ENCODE measurements at regions not wholly inside any gene's neighbourhood (a gene's known extent, or its start where the extent isn't known, plus 50 kb on each side); places are given as distances from the start of the nearest gene placed in this dataset.
"Not testable (repeated sequence)": the region's sequence is repeated elsewhere in the genome, so short reads cannot be mapped to it uniquely, and the experiment has no call there.

DNA sequence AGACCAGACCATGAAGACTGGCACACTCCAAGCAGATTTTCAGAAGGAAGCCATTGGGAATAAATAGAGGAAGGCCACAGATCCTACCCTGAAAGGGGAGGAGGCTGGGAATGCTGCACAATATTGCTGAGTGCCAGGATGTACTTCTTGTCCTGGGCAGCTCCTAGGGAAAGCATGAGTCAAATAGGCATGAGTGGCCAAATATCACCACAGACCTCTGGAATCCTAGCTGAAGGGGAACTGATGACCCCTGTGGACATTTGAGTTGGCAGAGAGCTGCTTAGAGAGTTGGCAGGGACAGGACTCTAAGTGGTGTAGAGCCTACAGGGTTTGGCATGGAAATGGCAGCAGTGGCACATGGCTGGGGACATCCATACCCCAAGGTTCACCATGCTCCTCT is 234.3 kb upstream of the TRPC4 start:
- no peak overlapping the region for H3K27ac Mint-ChIP-seq
- CTCF ChIA-PET: no interaction called here
- H3K4me3 Mint-ChIP-seq: no peak overlapping the region
- no peaks in the 10 kb centered on the region for H3K4me1 Mint-ChIP-seq
- no peaks in the 10 kb centered on the region for H3K36me3 Mint-ChIP-seq (ENCODE audit: low read depth)
- H3K27me3 Mint-ChIP-seq: no peaks in the 10 kb centered on the region
- peaks cover 5% of the 10 kb centered on the region for H3K9me3 Mint-ChIP-seq
- DNase-seq: no peak
- POLR2A ChIA-PET: interaction anchor here (0.6 kb wide), 1 partner anchor 195 kb away, joined by 3 read pairs; no protein-coding TSS in a partner anchor

DNA sequence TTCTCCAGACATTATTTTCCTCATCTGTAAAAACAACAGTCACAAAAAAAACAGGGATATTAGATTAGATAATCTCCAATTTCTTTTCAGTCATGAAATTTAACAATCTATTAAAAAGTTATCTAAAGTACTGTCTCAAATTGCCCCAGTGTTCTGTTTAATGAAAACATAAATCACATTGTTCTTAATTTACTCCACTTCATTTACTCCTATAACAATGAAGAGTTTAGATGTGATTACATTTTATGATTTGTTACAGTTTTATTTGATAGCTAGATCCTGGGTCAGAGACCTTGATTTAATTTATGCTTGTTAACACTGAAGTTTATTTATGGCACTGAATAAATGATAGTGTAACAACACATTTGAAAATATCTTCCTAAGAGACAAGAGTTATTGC is 230.2 kb upstream of the TRPC4 start:
- ChIA-PET POLR2A (no interaction called here), CTCF (no interaction called here)
- Mint-ChIP-seq H3K4me3 (no peak overlapping the region), H3K9me3 (peaks cover 2% of the 10 kb centered on the region), H3K27ac (no peak overlapping the region), H3K36me3 (ENCODE audit: low read depth) (no peaks in the 10 kb centered on the region), H3K4me1 (no peaks in the 10 kb centered on the region), H3K27me3 (no peaks in the 10 kb centered on the region)
- DNase-seq: no peak

DNA sequence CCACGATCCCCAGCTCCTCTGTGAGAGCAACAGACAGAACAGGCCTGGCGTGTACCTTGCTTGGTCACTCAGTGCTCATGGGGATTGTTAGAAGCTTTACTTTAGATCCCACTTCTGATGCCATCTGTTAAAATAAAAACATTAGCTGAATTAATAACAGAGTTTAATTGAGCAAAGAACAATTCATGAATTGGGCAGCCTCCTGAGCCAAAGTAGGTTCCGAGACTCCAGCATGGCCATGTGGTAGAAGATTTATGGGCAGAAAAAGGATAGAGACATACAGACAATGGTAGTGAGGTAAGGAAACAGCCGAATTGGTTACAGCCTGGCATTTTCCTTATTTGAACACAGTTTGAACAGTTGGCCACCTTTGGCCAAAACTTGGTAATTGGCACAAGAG is 223.9 kb upstream of the TRPC4 start:
- peaks cover 2% of the 10 kb centered on the region for H3K9me3 Mint-ChIP-seq
- H3K27me3 Mint-ChIP-seq: no peaks in the 10 kb centered on the region
- DNase-seq: no peak
- no peak overlapping the region for H3K4me3 Mint-ChIP-seq
- H3K27ac Mint-ChIP-seq: no peak overlapping the region
- CTCF ChIA-PET: no interaction called here
- no peaks in the 10 kb centered on the region for H3K4me1 Mint-ChIP-seq
- POLR2A ChIA-PET: no interaction called here
- H3K36me3 Mint-ChIP-seq (ENCODE audit: low read depth): no peaks in the 10 kb centered on the region

DNA sequence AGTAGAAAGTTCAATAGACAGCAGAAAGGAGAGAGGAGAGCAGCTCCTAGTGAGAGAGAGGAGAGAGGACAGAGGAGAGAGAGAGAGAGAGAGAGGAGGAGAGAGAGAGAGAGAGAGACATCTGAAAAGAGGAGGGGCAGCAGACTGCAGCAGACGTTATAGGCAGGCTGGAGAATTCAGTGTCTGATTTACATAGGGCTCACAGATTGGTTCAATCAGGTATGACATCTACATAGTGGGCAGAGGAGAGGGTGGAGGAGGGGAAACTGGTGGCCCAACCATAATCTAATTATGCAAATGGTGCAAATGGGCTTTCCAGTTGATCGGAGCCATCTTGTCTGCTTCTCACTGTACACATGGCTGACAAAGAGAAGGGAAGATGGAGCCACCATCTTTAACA is 221.3 kb upstream of the TRPC4 start:
- DNase-seq: no peak
- H3K4me3 Mint-ChIP-seq: no peak overlapping the region
- ChIA-PET POLR2A (no interaction called here), CTCF (no interaction called here)
- no peaks in the 10 kb centered on the region for H3K4me1 Mint-ChIP-seq
- H3K9me3 Mint-ChIP-seq: peaks cover 5% of the 10 kb centered on the region
- no peak overlapping the region for H3K27ac Mint-ChIP-seq
- H3K27me3 Mint-ChIP-seq: no peaks in the 10 kb centered on the region
- no peaks in the 10 kb centered on the region for H3K36me3 Mint-ChIP-seq (ENCODE audit: low read depth)

DNA sequence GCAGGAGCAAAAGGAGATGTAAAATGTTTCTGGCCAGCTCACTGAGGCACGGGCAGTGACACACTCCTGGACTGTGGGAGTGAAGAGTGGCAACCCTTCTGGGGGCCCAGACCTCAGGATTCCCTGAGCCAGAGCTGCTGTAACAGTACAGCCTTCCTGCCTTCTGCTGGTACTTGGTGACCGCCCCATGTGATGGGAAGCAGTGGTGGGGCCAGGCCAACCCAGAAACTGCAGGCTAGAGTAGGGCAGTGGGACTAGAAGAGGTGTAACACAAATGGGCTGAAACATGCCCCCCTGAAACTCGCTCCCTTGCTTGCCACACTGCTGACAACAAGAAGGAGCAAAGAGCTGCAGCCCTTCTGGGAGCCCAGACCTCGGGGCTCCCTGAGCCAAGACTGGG is 217.1 kb upstream of the TRPC4 start:
- H3K9me3 Mint-ChIP-seq: peaks cover 8% of the 10 kb centered on the region
- no peaks in the 10 kb centered on the region for H3K36me3 Mint-ChIP-seq (ENCODE audit: low read depth)
- no peaks in the 10 kb centered on the region for H3K4me1 Mint-ChIP-seq
- POLR2A ChIA-PET: no interaction called here
- no peak overlapping the region for H3K4me3 Mint-ChIP-seq
- H3K27me3 Mint-ChIP-seq: no peaks in the 10 kb centered on the region
- no peak overlapping the region for H3K27ac Mint-ChIP-seq
- CTCF ChIA-PET: no interaction called here
- no peak for DNase-seq

DNA sequence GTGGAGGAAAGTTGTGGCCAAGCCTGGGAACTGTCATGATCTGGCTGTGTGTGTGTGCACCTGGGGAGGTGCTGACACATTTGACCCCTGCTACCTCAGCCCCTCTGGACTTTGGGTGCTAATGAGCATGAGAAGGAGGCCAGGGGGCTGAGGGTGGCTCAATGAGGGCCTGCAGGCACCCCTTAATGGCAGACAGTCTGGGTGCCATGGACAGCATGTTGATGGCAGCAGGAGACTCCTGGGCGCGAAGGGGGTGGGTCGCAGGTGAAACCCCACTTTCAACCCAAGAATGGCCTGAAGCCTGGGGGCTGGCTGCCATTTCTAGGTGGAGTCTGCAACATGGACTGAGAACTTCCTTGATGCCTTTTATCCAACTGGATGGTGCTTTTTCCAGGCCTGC is 216.4 kb upstream of the TRPC4 start:
- no peak overlapping the region for H3K27ac Mint-ChIP-seq
- H3K27me3 Mint-ChIP-seq: no peaks in the 10 kb centered on the region
- DNase-seq: no peak
- H3K9me3 Mint-ChIP-seq: peaks cover 9% of the 10 kb centered on the region
- no peaks in the 10 kb centered on the region for H3K36me3 Mint-ChIP-seq (ENCODE audit: low read depth)
- H3K4me3 Mint-ChIP-seq: no peak overlapping the region
- ChIA-PET CTCF (no interaction called here), POLR2A (no interaction called here)
- no peaks in the 10 kb centered on the region for H3K4me1 Mint-ChIP-seq

DNA sequence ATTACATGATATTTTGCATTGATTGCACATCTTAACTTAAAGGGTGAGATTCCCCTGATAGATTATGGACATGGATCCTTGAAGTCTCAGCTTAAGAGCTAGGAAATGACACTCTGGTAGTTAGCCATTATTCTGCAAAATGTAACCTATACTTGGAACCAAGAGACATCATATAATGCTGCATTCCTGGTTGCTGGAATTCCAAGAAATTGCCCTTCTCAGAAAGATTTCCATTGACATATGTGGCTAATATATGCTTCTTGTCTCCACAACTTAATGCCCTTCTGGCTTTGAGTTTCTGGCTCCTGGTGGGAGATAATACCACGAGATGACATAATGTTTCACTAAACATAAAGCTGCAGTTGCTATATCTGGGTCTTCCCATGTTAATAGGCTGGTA is 204.4 kb upstream of the TRPC4 start:
- CTCF ChIA-PET: no interaction called here
- Mint-ChIP-seq H3K27me3 (no peaks in the 10 kb centered on the region), H3K27ac (no peak overlapping the region), H3K36me3 (ENCODE audit: low read depth) (no peaks in the 10 kb centered on the region), H3K4me3 (no peak overlapping the region), H3K9me3 (no peaks in the 10 kb centered on the region), H3K4me1 (no peaks in the 10 kb centered on the region)
- DNase-seq: no peak
- POLR2A ChIA-PET: no interaction called here

DNA sequence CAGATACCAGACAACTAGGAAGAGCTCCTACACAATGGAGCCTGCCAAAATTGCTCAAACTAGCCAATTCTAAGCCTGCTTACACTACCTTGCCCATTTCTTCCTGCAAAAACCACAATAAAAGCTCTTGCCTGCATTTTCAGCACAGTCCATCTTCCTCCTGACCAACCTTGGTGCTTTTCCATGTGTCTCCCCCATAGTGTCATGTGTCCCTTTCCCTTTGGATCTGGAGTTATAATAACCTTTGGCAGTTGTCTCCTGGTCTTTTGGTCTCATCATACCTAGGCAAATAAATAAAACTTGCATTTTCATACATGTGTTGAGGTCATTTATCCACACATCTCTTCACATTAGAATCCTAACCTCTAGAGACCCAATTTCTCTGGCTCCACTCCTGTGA is 203.1 kb upstream of the TRPC4 start:
- Mint-ChIP-seq H3K9me3 (no peaks in the 10 kb centered on the region), H3K4me1 (no peaks in the 10 kb centered on the region), H3K36me3 (ENCODE audit: low read depth) (no peaks in the 10 kb centered on the region), H3K27me3 (no peaks in the 10 kb centered on the region), H3K27ac (no peak overlapping the region), H3K4me3 (no peak overlapping the region)
- CTCF ChIA-PET: no interaction called here
- POLR2A ChIA-PET: no interaction called here
- DNase-seq: no peak

DNA sequence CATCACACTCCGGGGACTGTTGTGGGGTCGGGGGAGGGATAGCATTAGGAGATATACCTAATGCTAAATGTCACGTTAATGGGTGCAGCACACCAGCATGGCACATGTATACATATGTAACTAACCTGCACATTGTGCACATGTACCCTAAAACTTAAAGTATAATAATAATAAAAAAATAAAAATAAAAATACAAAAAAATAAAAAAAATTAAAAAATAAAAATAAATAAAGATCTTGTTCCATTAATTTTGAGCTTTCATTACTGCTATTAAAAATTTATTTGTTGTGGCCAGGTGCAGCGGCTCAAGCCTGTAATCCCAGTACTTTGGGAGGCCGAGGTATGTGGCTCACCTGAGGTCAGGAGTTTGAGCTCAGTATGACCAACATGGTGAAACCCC is 201.8 kb upstream of the TRPC4 start:
- H3K27ac Mint-ChIP-seq; DNase-seq; CTCF ChIA-PET; H3K4me1 Mint-ChIP-seq; H3K4me3 Mint-ChIP-seq; H3K9me3 Mint-ChIP-seq; H3K27me3 Mint-ChIP-seq; H3K36me3 Mint-ChIP-seq (ENCODE audit: low read depth): not testable (repeated sequence)
- POLR2A ChIA-PET: interaction anchor here (0.7 kb wide), 1 partner anchor 160 kb away, joined by 4 read pairs; no protein-coding TSS in a partner anchor

DNA sequence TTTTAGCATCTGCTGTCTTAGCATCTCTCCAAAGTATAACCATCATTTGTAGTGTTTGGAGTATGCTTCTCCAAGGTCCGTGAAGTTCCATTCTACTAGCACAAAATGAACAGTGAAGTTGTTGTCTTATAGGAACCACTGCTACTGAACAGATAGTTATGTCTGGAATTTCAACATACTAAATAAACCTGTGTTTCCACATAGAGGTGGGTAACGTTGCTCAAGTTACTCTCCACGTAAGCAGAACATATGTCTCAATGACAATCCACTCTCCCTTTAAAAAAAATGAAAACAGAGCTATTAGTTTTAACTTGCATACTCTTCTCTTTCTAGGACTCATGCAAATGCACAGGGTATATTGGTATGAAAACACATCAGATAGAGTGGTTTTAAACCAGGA is 184.3 kb upstream of the TRPC4 start:
- ChIA-PET POLR2A (no interaction called here), CTCF (interaction anchor here (1.0 kb wide), 1 partner anchor 11 kb away, joined by 3 read pairs; no protein-coding TSS in a partner anchor)
- Mint-ChIP-seq H3K9me3 (no peaks in the 10 kb centered on the region), H3K36me3 (ENCODE audit: low read depth) (no peaks in the 10 kb centered on the region), H3K4me3 (no peak overlapping the region), H3K27ac (no peak overlapping the region), H3K27me3 (no peaks in the 10 kb centered on the region), H3K4me1 (no peaks in the 10 kb centered on the region)
- no peak for DNase-seq

DNA sequence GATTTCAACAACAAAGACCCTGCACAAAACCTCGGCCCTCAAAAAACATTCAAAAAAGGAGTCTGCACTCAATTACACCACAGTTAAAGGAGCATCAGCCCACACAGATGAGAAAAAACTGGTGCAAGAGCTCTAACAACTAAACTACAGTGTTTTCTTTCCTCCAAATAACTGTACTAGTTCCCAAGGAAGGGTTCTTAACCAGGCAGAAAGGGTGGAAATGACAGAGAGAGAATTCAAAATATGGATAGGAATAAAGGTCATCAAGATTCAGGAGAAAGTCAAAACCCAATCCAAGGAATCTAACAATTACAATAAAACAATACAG is 176.4 kb upstream of the TRPC4 start:
- Mint-ChIP-seq H3K4me1 (no peaks in the 10 kb centered on the region), H3K36me3 (ENCODE audit: low read depth) (no peaks in the 10 kb centered on the region), H3K9me3 (peaks cover 15% of the 10 kb centered on the region), H3K27me3 (no peaks in the 10 kb centered on the region), H3K27ac (no peak overlapping the region), H3K4me3 (no peak overlapping the region)
- ChIA-PET POLR2A (no interaction called here), CTCF (no interaction called here)
- no peak for DNase-seq

DNA sequence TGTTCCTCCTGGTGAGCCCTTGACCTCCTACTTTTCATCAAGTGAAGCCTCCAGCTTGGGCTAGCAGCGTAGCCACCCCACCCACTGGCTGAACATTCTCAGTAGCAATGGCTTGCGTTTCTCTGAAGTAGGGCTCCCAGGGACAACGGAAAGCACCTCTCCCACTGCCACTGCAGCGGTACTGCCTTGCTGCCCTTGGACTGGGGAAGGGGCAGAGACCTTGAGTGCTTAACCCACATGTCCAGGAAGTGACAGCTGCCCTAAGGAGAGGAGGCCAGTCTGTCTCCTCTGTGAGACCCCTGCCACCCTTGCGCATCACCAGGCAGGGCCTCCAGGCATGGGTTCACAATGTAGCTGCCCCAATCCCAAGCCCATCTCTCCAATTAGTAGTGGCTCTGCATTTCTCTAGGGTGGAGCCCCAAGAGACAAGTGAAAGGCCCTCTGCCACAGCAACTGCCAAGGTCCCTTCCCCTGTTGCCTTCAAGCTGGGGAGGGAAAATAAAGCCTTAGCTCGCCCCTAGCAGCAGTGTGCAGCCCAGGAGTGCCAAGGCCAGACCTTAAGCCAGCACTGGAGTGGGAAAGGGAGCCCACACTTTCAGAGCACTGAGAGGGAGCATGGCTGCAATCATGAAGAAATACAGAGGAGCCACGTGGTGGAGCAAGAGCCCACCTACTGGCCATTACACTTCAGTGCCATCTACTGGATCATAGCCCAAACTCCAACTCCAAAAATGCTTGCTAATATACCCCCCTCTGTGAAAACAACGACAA is 175.9 kb upstream of the TRPC4 start:
- H3K4me1 Mint-ChIP-seq: no peaks in the 10 kb centered on the region
- CTCF ChIA-PET: no interaction called here
- H3K36me3 Mint-ChIP-seq (ENCODE audit: low read depth): no peaks in the 10 kb centered on the region
- POLR2A ChIA-PET: no interaction called here
- no peak overlapping the region for H3K4me3 Mint-ChIP-seq
- H3K27ac Mint-ChIP-seq: no peak overlapping the region
- no peak for DNase-seq
- peaks cover 15% of the 10 kb centered on the region for H3K9me3 Mint-ChIP-seq
- no peaks in the 10 kb centered on the region for H3K27me3 Mint-ChIP-seq

DNA sequence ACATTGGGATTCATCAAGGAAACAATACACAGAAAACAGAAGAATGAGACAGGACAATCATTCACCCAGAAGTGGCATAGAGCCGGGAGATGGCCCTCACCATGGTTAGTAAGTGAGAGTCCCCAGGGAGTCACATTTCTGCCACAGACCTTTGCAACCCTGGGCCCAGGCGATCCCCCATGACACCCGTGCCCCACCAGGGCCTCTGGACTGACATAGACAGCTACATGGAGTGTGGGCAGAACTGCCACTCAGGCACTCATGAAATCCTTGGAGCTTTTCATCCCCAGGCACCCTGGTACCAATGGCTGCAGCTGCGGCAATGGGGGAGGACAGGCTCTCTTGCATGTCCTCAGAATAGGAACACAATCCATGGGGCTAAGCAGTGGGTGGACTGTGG is 174.5 kb upstream of the TRPC4 start:
- no peak overlapping the region for H3K4me3 Mint-ChIP-seq
- CTCF ChIA-PET: no interaction called here
- peaks cover 15% of the 10 kb centered on the region for H3K9me3 Mint-ChIP-seq
- no peak overlapping the region for H3K27ac Mint-ChIP-seq
- H3K36me3 Mint-ChIP-seq (ENCODE audit: low read depth): no peaks in the 10 kb centered on the region
- no peak for DNase-seq
- H3K4me1 Mint-ChIP-seq: no peaks in the 10 kb centered on the region
- H3K27me3 Mint-ChIP-seq: no peaks in the 10 kb centered on the region
- POLR2A ChIA-PET: no interaction called here

DNA sequence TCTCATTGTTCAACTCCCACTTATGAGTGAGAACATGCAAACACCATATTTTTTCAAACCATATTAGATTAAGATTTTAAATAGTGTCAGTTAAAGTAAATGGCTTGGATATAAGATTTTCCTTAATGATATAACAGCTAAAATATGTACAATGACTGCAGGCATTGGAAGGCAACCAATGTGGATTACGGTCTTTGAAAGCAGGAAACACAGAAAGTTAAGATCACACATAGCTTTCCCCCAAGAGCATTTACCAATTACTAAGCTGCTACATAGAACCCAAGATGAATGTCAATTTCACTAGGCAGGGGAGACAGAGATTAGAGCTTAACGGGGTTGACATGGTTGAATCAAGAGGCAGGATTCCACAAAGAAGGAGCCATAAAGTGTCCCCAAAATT is 173.2 kb upstream of the TRPC4 start:
- Mint-ChIP-seq H3K27me3 (no peaks in the 10 kb centered on the region), H3K27ac (no peak overlapping the region), H3K9me3 (peaks cover 15% of the 10 kb centered on the region), H3K4me1 (no peaks in the 10 kb centered on the region), H3K4me3 (no peak overlapping the region), H3K36me3 (ENCODE audit: low read depth) (no peaks in the 10 kb centered on the region)
- DNase-seq: no peak
- ChIA-PET CTCF (interaction anchor here (0.8 kb wide), 1 partner anchor 12 kb away, joined by 3 read pairs; no protein-coding TSS in a partner anchor), POLR2A (no interaction called here)

All from activated CD4-positive, alpha-beta T cell treated with anti-CD3 and anti-CD28 coated beads, Interleukin-2, amount 10 ng/mL, durations not matched to agents 7 days and 5 days (primary cell).